Ammon's horn (tissue), 1 donor: ENCODE measurements at regions not wholly inside any gene's neighbourhood (a gene's known extent, or its start where the extent isn't known, plus 50 kb on each side); places are given as distances from the start of the nearest gene placed in this dataset.
"Not testable (repeated sequence)": the region's sequence is repeated elsewhere in the genome, so short reads cannot be mapped to it uniquely, and the experiment has no call there.

ENCODE experiments used
- DNase-seq: peaks from one replicate; pipeline ENCODE4 v3.0.0-alpha.2; 2016; ENCODE audit warnings: low spot score

DNA sequence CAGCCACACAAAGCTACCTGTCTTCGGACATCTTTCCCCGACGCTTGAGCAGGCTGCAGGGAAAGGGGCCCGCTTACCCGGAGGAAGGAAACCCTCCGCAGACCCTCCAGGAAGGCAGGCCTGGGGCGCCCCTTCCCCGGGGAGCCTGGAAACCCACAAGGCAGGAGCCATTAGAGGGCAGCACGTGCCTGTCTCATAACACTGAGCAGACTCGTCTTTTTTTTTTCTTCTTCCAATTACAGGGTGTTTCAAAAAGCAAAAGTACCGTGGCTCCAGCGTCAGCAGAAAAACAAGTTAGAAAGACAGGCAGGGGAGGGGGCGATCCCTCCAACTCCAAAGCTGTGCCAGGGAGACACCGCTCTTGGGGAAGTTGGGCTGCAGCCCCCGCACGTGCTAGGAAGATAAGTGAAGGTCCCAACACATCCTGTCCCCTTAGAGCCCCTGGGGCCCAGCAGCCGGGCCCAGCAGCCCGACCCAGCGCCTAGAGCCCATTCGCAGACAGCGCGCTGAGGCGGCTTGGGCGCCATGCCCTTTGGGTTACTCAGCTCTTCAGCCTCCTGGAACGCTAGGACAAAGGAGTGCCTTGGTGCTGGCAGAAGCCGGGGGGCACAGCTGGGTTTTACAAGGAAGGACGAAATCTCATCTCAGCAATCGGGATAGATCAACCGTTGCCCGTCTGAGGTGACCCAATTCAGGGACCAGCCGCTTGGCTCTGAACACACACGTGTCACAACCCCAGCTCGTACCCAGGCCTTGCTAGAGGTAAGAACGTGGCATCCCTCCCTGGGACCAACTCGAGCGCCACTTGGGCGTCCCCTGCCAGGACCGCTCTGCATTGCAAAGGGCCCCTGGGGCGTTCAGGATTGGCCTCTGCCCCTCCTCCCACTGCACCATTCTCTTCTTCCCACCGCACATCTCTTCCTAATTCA is 136.3 kb downstream of the LY86 start:
- peak; percentile 76 for DNase-seq

DNA sequence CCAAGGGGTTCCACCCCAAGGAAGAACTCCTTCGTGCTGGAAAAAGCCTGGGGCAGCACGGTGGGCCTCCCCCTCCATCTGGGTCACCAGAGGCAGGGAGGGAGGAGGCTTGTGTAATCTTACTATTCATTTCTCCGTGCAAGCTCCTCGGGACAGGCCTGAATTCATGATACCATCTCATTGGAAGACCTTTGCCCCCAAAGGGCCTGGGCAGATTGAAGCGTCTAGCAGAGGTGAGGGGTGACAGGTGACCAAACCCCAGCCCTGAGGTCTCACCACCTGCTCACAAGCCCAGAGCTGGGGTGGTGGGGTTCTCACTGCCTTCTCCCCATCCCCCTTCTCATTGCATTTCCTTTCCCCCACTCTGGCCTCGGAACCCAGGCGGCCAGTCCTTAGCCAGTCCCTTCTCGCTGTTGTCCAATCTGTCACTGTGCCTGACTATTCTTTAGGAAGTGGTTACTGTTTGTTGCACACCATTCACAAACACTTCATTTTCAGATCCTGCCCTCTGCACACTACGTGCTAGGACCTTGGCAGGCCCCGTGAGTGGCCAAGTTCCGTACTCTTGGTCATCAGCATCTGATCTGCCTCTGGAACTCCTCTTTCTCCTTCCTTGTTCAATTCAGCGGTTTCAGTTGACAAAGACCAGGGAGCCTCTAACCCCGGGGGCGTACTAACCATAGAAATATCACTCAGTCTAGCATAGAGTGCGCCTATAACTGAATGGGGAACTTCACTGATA is 137.1 kb downstream of the LY86 start:
- peak; percentile 66 for DNase-seq

DNA sequence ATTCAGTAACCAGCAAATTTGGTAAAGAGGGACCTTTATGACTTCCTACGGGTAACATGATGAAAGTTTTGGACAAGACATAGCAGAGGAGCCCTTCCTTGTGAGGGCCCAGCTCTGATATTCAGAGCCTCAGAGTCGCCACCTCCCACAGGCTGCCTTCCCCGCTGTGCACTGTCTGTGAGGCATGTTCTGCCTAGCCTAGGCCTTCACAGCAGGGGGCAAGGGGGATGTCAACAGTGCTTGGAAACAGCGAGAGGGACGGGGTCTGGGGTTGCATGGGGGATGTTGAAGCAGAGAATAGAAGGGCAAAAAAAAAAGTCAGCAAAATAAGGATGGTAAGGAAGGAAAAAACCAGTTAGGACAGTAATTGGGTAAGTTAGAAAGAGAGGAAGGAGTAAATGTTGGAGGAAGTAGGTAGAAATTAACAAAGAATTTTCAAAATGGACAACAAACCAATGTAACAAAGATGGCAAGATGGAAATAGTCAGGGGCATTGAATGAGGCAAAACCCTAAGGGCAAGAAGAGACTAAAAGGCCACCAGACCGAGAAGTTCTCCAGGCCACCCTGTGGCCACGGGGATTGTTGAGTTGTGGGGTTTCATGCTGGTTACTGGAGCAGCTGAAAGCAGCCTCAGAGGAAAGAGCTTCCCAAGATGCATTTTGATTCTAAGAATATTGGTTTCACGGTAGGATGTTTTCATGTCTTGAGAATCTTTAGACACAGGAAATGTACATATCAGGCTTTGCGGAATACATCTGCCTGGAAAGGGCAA is 139.8 kb downstream of the LY86 start:
- DNase-seq: no peak

DNA sequence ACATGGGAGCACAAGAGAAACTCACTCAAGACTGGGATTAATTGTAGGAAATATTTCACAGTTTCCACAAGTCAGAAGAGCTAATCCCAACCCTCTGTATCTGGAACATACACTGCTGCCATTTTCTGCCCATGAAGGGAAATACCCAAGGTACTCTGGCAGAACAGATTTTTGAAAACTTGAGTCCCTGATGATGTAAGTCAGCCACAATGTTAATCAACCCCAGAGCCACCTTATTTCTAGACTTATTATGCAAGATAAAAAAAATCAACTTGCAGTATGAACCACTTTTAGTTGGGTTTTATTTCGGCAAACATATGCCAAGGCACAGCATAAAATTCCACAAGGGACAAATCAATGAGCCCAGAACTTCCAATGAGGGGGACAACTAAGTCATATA is 141.5 kb downstream of the LY86 start:
- no peak for DNase-seq

DNA sequence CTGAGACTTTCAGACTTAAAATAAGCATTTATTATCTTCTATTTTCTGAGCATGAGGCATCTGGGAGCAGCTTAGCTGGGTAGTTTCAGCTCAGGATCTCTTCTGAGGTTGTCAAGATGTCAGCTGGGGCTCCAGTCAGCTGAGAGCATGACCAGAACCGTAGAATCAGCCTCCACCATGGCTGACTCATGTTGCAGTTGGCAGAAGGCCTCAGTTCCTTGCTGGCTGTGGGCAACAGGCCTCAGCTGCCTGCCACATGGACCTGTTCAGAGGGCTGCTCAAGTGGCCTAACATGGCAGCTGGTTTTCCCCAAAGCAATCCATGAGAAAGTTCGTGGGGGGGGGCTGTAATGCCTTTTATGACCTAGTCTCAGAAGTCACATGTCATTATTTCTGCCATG is 142.3 kb downstream of the LY86 start:
- no peak for DNase-seq

DNA sequence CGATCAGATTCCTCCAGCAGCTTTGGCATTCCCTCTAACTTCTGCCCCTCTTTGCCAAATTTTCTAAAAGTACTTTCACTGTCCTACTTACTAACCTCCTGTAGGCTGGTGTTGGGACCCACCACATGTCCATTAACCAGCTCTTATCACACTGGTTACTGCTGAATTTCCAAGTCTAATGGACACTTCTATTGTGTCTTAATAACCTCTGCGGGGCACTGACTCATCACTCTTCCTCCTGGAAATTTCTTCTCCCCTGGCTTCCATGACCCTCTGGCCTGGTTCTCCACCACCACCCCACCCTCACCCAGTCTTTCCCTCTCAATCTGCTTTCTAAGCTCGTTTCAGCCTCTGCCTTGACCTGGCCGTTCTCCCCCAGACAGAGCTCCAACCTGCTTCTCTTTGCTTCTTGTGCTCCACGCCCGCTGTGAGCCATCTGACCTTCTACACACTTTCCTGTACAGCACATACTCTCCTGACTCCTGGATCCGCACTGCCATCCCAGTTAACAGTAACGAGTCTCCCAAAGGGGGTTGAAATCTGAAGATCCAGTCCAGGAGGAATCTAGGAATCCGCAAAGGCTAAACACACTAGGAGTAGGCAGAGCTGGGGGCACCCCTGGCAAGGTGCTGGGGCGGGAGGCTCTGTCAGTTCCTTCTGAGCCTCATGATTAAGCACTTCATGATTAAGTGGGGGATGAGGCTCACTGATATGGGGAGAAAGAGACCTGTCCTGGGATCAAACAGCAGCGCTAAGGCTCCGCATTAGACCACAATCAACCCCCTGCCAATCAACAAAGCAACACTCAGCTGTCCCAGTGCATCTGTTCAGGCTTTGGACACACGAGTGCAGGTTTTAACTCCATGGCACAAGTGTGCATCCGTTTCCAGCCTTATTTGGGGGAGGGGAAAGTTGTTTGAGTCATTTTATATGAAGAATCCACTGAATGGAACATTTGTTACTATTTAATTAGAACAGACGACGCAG is 146.3 kb downstream of the LY86 start:
- no peak for DNase-seq

- no peak for DNase-seq
Observed at GRCh38 chr6:6736791-6737654, 148.5 kb downstream of the LY86 start.

GRCh38 chr6:6737671-6738070 is 149.2 kb downstream of the LY86 start:
- no peak for DNase-seq

DNA sequence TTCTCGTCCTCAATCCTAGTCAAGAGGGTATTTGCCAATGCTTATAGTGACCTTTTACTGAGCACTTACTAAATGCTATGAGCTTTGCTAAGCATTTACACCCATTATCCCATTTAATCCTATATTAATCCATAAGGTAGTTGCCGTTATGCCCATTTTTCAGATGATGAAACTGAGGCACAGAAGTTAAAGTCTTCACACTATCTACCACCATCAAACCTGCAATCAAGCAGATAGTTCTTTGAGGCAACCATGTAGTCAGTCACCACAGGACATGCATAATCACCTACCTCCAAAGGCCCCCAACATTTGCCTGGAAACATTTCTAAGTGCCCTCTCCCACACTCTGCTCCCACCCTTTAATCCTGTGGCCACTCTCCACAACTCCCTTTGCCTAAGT is 149.6 kb downstream of the LY86 start:
- DNase-seq: no peak

GRCh38 chr6:6738922-6739716 is 150.6 kb downstream of the LY86 start:
- DNase-seq: no peak

- DNase-seq: no peak
Observed at GRCh38 chr6:6740595-6740994, 152.1 kb downstream of the LY86 start.

DNA sequence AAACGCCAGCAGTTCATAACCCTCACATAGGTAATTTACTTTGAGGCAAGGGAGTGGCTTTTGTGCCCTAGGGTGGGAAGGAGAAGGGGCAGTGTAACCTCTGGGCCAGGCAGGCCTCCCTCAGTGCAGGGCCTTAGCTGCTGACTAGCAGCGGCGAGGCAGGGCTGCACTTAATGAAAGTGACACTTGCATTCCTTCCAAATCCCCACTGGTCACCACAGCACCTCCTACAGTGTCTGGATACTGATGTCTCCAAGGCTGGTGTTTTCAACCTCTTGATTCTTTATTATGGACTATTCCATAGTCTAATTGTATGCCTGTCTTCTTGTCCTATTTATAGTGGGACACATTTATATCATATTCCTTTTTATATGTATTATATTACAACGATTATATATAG is 152.7 kb downstream of the LY86 start:
- no peak for DNase-seq

DNA sequence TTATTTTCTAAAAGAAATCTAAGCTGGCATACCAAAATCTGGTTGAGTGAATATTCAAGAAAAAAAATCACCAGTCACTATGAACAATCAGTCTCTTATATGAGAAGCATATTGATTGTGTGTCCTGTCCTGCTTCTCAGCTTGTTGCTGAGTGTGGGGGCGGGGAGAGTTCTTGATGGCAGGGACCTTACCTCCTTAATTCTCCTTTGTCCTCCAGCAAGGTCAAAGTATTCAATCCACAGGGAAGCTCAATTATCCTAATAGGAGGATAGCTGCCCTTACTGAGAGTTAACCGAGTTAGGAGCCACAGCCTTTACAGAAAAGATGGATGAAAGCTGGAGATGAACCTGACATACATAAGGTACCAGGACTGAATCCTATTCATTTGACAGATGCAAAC is 154.0 kb downstream of the LY86 start:
- no peak for DNase-seq

DNA sequence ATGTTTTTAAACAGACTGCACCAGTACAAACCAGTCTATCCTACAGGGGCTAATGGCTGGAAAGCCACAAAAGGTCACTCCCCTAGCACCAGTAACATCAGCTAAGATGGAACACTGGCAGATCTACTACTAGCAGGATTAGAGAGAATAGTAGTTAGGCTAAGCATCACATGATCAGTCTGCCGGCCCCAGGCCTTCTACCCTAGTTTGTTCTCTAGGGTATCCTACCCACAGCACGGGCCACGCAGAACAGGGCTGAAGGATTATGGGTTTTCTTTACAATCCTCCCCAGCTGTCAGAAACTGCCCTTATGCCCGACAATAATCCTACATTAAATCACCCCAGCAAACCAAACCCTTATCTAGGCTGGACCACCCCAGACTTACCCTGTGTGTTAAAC is 156.0 kb downstream of the LY86 start:
- DNase-seq: no peak

DNA sequence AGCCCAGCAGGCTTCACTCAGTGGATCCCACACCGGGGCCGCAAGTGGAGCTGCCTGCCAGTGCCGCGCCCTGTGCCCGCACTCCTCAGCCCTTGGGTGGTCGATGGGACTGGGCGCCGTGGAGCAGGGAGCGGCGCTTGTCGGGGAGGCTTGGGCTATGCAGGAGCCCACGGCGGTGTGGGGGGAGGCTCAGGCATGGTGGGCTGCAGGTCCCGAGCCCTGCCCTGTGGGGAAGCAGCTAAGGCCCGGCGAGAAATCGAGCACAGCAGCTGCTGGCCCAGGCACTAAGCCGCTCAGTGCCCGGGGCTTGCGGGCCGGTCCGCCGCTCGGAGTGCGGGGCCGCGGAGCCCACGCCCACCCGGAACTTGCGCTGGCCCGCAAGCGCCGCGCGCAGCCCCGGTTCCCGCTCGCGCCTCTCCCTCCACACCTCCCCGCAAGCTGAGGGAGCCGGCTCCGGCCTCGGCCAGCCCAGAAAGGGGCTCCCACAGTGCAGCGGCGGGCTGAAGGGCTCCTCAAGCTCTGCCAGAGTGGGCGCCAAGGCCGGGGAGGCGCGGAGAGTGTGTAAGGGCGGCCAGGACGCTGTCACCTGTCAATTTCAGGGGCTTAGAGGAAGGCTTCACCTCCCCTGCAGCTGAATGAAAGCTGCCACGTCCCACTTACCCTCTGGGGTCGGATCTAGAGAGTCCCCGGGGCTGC is 157.3 kb downstream of the LY86 start:
- DNase-seq: not testable (repeated sequence)

DNA sequence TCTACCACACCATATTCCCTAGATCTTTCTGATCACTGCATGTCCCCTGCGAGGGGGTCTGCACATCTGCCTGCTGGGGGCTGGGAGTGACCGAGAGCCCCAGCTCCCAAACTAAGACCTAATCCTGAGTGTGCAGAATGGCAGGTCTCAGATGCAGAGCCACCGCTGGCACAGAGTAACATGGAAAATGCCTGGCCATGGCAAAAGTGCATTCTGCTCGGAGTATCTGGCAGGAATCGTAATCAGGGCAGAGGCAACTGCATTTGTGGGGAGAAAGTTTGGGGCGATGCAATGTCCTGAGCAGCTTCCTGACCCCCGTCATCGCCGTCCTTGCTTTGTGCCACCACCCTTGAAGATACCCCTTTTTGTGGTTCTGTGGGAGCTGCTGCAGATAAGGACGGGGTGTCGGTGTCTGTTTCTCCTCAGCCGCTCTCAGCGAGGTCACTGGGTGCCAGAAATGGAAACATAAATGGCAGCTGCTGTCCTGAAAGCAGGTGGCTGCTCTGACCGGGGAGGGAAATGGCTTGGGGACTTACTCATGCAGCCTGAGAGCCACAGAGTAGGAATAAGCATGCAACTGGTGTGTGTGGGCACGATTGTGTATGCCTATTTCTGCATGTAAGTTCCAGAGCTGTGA is 157.9 kb downstream of the LY86 start:
- DNase-seq: no peak

DNA sequence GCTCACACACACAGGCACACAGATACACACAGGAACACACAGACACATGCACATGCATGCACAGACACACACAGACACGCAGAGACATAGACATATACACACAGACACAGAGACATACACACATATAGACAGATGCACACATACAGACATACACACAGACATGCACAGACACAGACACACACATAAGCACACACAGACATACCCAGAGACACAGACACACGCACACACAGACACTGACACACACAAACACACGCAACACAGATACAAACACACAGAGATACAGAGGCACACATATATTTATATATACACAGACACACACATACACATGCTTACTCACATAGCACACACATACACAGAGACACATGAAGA is 158.4 kb downstream of the LY86 start:
- no peak for DNase-seq

DNA sequence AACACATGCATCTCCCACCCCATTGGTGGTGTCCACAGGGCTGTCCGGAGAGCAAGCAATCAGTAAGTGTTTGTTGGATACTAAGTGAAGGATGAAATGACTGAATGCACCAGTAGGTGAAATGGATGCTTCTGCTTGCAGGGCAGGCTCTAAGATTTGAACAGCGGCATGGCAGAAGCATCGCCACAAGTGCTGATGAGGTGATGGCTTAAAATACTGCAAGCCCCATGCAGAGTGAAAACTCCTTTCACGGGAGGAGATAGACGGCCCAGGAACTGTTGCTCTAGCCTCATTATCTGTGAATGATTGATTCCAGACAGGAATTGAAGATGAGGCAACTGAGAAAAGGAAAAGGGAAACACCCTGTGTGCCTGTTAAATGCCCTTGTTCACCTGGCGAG is 158.9 kb downstream of the LY86 start:
- no peak for DNase-seq
